HUES6 (cell line): ENCODE measurements at regions not wholly inside any gene's neighbourhood (a gene's known extent, or its start where the extent isn't known, plus 50 kb on each side); places are given as distances from the start of the nearest gene placed in this dataset.

ENCODE experiments used
- H3K27ac ChIP-seq: 2 replicates; pipeline ENCODE4 v1.7.0; 2013; ENCODE audit warnings: low read depth, mild to moderate bottlenecking, low read length, inconsistent platforms
- H3K27me3 ChIP-seq: 2 replicates; pipeline ENCODE4 v1.6.1; 2013; ENCODE audit warnings: low read length; ENCODE audit not compliant: control insufficient read depth, insufficient read depth
- H3K36me3 ChIP-seq: 2 replicates; pipeline ENCODE4 v1.6.1; 2013; ENCODE audit warnings: low read length; ENCODE audit not compliant: control insufficient read depth, insufficient read depth
- H3K4me1 ChIP-seq: 2 replicates; pipeline ENCODE4 v1.6.1; 2013; ENCODE audit warnings: low read length; ENCODE audit not compliant: control insufficient read depth, insufficient read depth
- H3K4me3 ChIP-seq: 2 replicates; pipeline ENCODE4 v1.5.1; 2013; ENCODE audit warnings: low read depth, low read length
- H3K9ac ChIP-seq: one replicate; pipeline ENCODE4 v1.6.1; 2013; ENCODE audit warnings: mild to moderate bottlenecking, low read length
- H3K9me3 ChIP-seq: 2 replicates; pipeline ENCODE4 v1.6.1; 2013; ENCODE audit warnings: low read depth, low read length; ENCODE audit not compliant: control insufficient read depth, insufficient read depth

- Histone ChIP-seq H3K4me3 (no peak overlapping the region), H3K27me3 (no peaks in the 10 kb centered on the region), H3K9me3 (peaks cover 2% of the 10 kb centered on the region; the same call in 1 of the 2 replicates), H3K27ac (no peak overlapping the region), H3K9ac (no peak overlapping the region), H3K4me1 (peaks cover 10% of the 10 kb centered on the region; the same call in 1 of the 2 replicates), H3K36me3 (no peaks in the 10 kb centered on the region)
Observed at GRCh38 chr14:97368049-97368448, 570.9 kb downstream of the VRK1 start.

GRCh38 chr14:97368900-97369564 lies 571.9 kb downstream of the VRK1 start:
- peaks cover 10% of the 10 kb centered on the region; the same call in 1 of the 2 replicates for H3K4me1 ChIP-seq
- H3K27me3 ChIP-seq = no peaks in the 10 kb centered on the region
- H3K4me3 ChIP-seq = no peak overlapping the region
- peaks cover 2% of the 10 kb centered on the region; the same call in 1 of the 2 replicates for H3K9me3 ChIP-seq
- no peaks in the 10 kb centered on the region for H3K36me3 ChIP-seq
- no peak overlapping the region for H3K9ac ChIP-seq
- H3K27ac ChIP-seq = no peak overlapping the region

- Histone ChIP-seq H3K9ac (no peak overlapping the region), H3K9me3 (peaks cover 2% of the 10 kb centered on the region; the same call in 1 of the 2 replicates)
Observed at GRCh38 chr14:97369901-97370300, 572.7 kb downstream of the VRK1 start.

GRCh38 chr14:97376310-97376709 lies 579.1 kb downstream of the VRK1 start:
- peaks cover 29% of the 10 kb centered on the region for H3K4me1 ChIP-seq
- H3K9ac ChIP-seq = no peak overlapping the region
- no peak overlapping the region for H3K4me3 ChIP-seq
- peaks cover 16% of the 10 kb centered on the region for H3K27me3 ChIP-seq
- H3K9me3 ChIP-seq = peaks cover 3% of the 10 kb centered on the region
- no peaks in the 10 kb centered on the region for H3K36me3 ChIP-seq
- H3K27ac ChIP-seq = no peak overlapping the region

More at GRCh38 chr14:97369901-97370300, 572.7 kb downstream of the VRK1 start:
- H3K4me1 ChIP-seq = peaks cover 10% of the 10 kb centered on the region; the same call in 1 of the 2 replicates
- H3K36me3 ChIP-seq = no peaks in the 10 kb centered on the region
- no peak overlapping the region for H3K4me3 ChIP-seq
- H3K27ac ChIP-seq = no peak overlapping the region
- no peaks in the 10 kb centered on the region for H3K27me3 ChIP-seq

- Histone ChIP-seq H3K27ac (no peak overlapping the region), H3K36me3 (no peaks in the 10 kb centered on the region), H3K9me3 (peaks cover 5% of the 10 kb centered on the region), H3K27me3 (peaks cover 16% of the 10 kb centered on the region), H3K4me3 (no peak overlapping the region), H3K4me1 (peaks cover 37% of the 10 kb centered on the region), H3K9ac (no peak overlapping the region)
Observed at GRCh38 chr14:97377550-97377949, 580.4 kb downstream of the VRK1 start.

GRCh38 chr14:97379091-97379531 lies 581.9 kb downstream of the VRK1 start:
- Histone ChIP-seq H3K9me3 (peaks cover 5% of the 10 kb centered on the region), H3K36me3 (no peaks in the 10 kb centered on the region), H3K27me3 (peaks cover 16% of the 10 kb centered on the region), H3K9ac (no peak overlapping the region), H3K27ac (no peak overlapping the region), H3K4me3 (no peak overlapping the region), H3K4me1 (peaks cover 46% of the 10 kb centered on the region)

- H3K27ac ChIP-seq = no peak overlapping the region
- no peak overlapping the region for H3K4me3 ChIP-seq
- peaks cover 46% of the 10 kb centered on the region for H3K4me1 ChIP-seq
- peaks cover 16% of the 10 kb centered on the region for H3K27me3 ChIP-seq
- no peaks in the 10 kb centered on the region for H3K36me3 ChIP-seq
- H3K9ac ChIP-seq = no peak overlapping the region
- H3K9me3 ChIP-seq = peaks cover 5% of the 10 kb centered on the region
Observed at GRCh38 chr14:97380539-97380941, 583.4 kb downstream of the VRK1 start.

GRCh38 chr14:97381309-97381708 lies 584.1 kb downstream of the VRK1 start:
- Histone ChIP-seq H3K4me3 (no peak overlapping the region), H3K9ac (no peak overlapping the region), H3K27me3 (peaks cover 16% of the 10 kb centered on the region), H3K9me3 (peaks cover 5% of the 10 kb centered on the region), H3K4me1 (peaks cover 46% of the 10 kb centered on the region), H3K27ac (no peak overlapping the region), H3K36me3 (no peaks in the 10 kb centered on the region)

GRCh38 chr14:97382616-97383226 lies 585.5 kb downstream of the VRK1 start:
- H3K4me1 ChIP-seq = peaks cover 59% of the 10 kb centered on the region
- H3K27me3 ChIP-seq = peaks cover 4% of the 10 kb centered on the region
- no peak overlapping the region for H3K27ac ChIP-seq
- no peak overlapping the region for H3K9ac ChIP-seq
- peaks cover 5% of the 10 kb centered on the region for H3K9me3 ChIP-seq
- H3K36me3 ChIP-seq = no peaks in the 10 kb centered on the region
- H3K4me3 ChIP-seq = no peak overlapping the region

GRCh38 chr14:97385727-97386126 lies 588.5 kb downstream of the VRK1 start:
- H3K27me3 ChIP-seq = no peaks in the 10 kb centered on the region; the same call in 1 of the 2 replicates

GRCh38 chr14:97387252-97387874 lies 590.2 kb downstream of the VRK1 start:
- H3K4me1 ChIP-seq = peaks cover 29% of the 10 kb centered on the region

More at GRCh38 chr14:97385727-97386126, 588.5 kb downstream of the VRK1 start:
- no peak overlapping the region for H3K9ac ChIP-seq
- no peak overlapping the region for H3K4me3 ChIP-seq
- peaks cover 5% of the 10 kb centered on the region for H3K9me3 ChIP-seq
- H3K27ac ChIP-seq = no peak overlapping the region
- no peaks in the 10 kb centered on the region for H3K36me3 ChIP-seq
- H3K4me1 ChIP-seq = peaks cover 38% of the 10 kb centered on the region

More at GRCh38 chr14:97387252-97387874, 590.2 kb downstream of the VRK1 start:
- no peaks in the 10 kb centered on the region for H3K36me3 ChIP-seq
- no peak overlapping the region for H3K9ac ChIP-seq
- no peaks in the 10 kb centered on the region for H3K9me3 ChIP-seq
- no peak overlapping the region for H3K4me3 ChIP-seq
- no peaks in the 10 kb centered on the region; the same call in 1 of the 2 replicates for H3K27me3 ChIP-seq
- no peak overlapping the region for H3K27ac ChIP-seq
